ELF-1 (cell line): ENCODE measurements at regions not wholly inside any gene's neighbourhood (a gene's known extent, or its start where the extent isn't known, plus 50 kb on each side); places are given as distances from the start of the nearest gene placed in this dataset.

Source experiments
- DNase-seq: peaks from one replicate; pipeline ENCODE4 v3.0.0-alpha.2; 2016; ENCODE audit warnings: low read depth, low spot score

DNA sequence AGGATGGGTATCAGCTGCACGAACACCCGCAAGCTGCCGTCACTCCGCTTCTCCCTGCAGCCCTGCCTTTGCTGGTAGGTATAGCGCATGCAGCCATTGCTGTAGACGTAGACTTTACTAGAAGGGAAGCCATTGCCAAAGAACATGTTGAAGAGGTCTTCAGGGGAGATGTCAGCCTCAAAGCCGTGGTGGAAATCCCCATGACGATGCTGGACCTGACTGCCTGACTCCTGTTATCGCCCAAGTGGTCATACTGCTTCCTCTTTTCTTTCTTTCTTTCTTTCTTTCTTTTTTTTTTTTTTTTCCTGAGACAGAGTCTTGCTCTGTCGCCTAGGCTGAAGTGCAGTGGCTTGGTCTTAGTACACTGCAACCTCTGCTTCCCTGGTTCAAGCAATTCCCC, 68.7 kb upstream of the SPRED2 start:
- no peak for DNase-seq

DNA sequence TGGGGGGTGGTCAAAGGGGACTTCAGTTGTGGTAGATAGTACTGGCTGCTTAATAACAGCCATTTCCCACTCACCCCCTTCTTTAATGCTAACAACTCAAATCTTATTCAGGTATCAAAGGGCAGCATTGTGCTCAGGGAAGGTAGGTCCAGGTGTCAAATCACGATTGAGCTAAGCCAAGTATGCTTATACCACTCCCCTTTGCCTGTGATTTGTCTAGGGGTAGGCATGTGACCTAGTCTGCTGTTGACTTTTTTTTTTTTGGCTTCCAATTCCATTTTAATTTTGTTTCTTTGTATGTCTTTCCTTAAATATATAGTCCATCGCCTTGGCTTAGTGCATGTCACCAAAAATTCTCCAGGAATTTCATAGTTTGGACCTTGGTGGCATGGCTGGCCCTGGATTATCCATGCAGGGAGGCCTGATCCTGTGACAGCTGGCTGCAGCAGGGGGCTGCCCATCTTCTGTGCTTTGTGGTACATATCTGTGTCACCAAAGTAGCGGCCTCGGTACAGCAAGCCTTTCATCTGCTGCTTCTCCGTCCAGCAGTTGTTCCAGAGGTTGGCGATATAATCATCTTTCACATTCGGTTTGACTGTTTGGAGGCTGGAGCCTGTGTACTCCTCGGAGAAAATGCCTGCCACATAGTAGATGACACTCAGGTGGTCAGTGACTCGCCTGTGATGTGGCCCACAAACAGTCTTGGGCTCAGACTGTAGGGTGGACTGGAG, 68.1 kb upstream of the SPRED2 start:
- DNase-seq, result no peak

DNA sequence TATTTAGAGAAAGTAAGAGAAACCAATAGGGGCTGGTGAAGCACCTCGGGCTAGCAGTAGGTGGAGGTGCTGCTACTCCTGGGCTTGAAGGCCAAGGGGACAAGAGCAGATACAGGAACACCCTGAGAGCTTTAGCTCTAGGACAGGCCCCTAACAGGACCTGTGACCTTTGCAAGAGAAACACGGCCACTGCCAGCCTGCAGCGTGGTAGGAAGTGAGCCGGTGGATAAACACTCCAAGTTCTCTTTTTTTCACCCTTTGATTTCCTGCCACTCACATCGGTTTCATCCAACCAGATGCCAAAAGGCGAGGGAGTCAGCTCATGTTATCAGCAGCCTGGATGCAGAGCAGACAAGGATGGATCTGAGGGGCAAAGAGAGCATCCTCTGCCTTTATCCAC, 66.8 kb upstream of the SPRED2 start:
- no peak for DNase-seq

DNA sequence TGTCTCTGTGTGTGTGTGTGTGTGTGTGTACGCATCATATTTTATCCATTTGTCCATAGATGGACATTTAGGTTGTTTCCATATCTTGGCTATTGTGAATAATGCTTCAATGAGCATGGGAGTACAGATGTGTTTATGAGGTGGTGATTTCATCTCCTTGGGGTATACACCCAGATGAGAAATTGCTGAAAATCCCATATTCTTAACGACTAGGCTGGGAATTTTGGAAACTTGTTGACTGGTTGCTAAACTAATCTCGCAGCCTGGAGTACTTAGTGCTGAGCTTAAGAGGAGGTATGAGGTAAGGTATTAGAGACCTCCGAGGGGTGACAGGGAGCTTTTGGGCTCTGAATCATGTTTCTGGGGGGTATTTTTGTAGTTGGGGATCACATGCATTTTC, 66.0 kb upstream of the SPRED2 start:
- DNase-seq, result no peak

DNA sequence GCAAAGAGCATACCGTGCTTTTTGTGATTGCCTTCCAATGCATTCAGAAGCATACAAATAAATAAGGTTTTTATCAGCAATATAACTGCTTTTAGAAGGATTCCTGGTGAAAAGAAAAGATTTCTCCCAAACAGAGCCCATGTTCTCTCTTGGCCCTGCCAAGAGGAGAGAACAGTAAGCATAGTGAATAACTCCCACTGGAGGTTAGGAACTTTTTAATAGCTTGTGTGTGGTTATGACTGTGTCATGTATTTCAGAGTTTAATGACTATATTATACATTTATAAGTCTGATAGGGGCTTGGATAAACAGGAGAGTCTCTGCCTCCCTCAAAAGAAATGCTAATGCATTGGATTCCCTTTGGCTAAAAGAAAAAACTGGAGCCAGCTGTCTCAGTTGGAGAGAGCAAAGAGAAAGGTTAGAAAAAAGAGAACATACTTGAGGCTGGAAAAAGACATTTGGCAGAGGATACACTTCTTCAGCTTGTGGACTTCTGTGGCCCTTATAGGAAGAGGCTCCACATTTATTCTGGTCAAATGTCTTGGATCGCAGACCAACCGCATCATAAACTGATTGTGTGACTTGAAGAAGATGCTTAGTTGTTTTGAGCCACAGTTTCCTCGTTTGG, 63.0 kb upstream of the SPRED2 start:
- DNase-seq, result no peak

DNA sequence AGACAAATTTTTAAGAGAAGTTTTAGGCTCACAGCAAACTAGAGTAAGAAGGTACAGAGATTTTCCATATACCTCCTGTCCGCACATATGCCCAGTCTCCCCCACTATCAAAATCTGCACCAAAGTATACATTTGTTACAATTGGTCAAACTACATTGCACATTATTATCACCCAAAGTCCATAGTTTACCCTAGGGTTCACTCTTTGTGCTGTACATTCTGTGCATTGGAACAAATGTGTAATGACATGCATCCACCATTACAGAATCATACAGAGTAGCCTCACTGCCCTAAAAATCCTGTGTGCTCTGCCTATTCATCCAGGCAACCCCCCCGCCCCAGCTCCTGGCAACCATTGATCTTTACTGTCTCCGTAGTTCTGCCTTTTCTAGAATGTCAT, 61.7 kb upstream of the SPRED2 start:
- no peak for DNase-seq

DNA sequence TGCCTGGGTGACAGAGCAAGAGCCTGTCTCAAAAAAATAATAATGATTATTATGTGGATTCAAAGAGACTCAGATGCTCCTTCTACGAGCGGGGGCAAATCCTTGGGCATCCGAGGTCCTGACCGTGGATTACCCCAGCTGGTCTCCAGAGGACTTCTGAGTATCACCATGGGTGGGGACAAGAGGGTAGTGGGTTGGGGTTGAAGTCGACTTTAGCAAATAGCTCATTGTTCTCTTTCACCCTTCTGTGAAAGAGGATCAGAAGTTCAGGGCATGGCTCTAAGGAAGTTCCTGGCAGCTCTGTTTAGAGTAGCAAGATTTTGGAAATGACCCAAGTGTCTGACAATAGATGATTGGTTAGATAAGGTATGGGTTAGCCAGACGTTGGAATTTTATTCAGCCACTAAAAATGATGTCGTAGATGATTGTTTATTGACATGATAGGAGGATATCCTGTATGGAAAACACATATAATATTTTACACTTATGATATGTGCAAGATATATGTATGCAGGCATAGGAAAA, 59.0 kb upstream of the SPRED2 start:
- no peak for DNase-seq

DNA sequence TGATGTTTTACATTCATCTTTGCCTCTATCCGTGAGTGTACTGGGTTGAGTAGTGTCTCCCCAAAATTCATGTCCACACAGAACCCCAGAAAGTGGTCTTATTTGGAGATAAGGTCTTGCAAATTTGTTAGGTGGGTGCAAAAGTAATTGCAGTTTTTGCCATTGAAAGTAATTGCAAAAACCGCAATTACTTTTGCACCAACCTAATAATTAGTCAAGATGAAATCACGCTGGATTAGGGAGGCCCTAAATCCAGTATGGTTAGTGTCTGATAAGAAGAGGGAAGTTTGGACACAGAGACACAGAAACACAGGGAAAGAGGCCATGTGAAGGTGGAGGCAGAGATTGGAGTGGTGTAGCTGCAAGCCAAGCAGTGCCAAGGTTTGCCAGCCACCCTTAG, 57.8 kb upstream of the SPRED2 start:
- no peak for DNase-seq

DNA sequence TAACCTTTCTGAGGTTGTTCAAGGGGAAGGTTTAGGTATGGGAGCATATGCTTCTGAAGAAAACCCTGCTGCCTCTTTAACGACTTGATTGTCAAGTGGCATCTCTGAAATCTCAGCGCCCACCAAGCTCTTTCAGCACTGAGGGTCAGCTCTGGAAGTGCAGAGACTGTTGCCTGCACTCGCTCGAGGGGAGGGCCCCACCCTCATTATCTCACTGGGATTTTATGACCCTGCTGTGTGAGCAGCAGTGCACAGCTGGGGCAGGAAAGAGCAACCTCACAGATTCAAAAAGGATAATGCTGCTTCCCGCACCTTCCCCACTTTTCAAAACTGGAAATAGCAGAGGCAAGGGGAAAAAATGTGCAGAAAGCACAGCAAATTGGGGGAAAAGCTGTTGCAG, 56.9 kb upstream of the SPRED2 start:
- DNase-seq, result peak; percentile 23

DNA sequence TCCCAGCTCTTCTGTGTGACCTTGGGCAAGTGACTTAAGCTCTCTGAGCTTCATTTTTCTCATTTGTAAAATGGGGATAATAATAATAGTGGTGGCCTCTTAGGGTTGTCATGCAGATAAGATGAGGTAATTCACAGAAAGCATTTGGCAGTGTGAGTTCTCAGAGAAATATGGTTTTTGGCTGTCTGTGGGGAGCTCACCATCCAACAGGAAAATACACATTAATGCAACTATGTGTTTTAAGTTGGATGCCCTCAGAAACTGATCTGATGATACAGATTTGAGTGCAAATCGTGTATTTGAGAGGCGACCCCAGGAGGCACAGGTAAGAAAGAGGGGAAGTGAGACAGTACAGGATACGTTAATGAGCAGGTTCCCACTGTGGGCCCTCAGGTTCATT, 56.1 kb upstream of the SPRED2 start:
- no peak for DNase-seq

DNA sequence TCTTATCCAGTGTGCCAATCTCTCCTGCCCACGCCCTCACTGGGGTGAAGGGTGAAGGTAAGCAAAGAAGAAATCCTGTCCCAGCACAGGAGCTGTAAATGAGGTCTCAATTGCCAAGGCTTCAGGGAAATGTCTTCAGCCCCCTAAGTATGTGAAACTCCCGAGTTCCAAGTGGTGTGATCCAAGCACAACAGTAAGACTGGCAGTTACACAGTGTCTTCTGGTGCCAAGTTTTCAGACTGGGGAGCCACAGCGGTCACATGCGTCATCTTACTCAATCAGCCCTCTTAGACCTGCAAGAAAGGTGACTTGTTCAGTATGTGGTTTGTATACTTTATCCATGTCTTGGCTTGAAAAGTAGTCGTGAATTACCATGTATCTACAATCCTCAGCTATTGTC, 55.0 kb upstream of the SPRED2 start:
- no peak for DNase-seq

DNA sequence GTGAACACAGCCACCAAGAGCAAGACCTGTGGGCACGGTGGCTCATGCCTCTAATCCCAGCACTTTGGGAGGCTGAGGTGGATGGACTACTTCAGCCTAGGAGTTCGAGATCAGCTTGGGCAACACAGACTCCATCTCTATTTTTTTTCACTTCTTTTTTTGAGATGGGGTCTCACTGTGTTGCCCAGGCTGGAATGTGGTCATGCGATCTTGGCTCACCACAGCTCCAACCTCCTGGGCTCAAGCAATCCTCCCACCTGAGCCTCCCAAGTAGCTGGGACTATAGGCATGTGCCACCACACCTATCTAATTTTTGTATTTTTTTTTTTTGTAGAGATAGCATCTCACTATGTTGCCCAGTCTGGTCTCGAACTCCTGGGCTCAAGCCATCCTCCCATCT, 54.4 kb upstream of the SPRED2 start:
- DNase-seq, result no peak

DNA sequence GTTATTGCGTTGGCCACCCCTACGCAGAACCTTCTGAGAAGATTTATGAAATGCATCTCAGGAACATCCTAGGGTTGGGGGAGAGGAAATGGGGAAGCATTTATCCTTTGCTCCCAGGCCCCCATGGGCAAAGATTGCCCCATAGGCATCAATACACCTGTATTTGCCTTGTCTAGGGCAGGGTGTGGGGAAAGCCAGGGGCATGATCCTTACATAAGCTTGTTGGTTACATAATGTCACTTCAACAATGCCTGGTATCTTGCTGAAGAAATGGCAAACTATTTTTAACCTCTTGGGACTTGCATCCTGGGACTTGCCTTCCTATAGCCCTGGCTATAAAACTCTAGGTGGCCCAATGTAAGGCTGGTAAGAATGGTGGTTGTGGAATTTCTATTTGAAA, 53.9 kb upstream of the SPRED2 start:
- no peak for DNase-seq

DNA sequence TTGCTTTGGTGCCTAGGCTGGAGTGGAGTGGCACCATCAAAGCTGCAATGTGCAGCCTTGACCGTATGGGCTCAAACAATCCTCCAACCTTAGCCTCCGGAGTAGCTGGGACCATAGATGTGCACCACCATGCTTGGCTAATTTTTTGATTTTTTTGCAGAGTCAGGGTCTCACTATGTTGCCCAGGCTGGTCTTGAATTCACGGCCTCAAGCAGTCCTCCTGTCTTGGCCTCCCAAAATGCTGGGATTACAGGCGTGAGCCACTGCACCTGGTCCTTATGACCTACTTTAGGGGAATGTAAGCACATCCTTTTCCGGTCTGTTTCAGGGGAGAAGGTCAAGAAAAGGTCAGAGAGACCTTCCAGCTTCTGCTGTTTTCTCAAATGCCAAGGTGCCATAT, 53.4 kb upstream of the SPRED2 start:
- DNase-seq, result no peak

DNA sequence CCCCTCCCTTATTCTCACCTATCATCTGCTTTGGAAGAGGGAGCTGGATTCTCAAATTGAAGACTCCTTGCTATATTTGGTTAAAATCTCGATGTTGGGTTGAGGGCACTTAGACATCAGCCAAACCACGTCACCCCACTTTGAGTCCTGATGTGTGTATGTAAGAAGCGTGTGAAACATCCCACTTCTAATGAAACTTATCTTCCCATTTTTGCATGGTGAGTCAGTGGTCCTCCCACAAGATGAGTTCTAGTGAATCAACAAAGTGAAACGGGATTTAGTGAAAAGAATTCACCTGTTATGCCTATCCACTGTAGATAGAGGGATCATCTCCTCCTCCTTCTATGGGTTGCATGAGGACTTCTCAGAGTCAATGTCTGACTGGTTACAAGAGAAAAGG, 51.4 kb upstream of the SPRED2 start:
- no peak for DNase-seq

DNA sequence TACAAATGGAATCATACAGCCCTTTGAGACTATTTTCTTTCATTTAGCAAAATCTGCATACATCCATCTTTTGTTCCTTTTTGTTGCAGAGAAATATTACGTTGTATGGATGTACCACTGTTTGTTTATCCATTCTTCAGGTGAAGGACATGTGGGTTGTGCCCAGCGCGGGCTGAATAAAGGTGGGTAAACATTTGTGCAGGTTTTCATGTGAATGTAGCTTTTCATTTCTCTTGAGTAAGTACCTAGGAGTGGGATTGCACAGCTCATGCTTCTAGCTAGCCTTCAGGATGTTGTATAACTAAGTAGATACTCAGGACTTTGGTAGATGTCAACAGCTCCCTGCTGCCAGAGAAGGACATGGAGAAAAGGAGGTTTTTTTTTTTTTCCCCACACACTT, 50.6 kb upstream of the SPRED2 start:
- DNase-seq, result no peak
